Adrenal gland (tissue), 5 donors: ENCODE measurements at regions not wholly inside any gene's neighbourhood (a gene's known extent, or its start where the extent isn't known, plus 50 kb on each side); places are given as distances from the start of the nearest gene placed in this dataset.
"Not testable (repeated sequence)": the region's sequence is repeated elsewhere in the genome, so short reads cannot be mapped to it uniquely, and the experiment has no call there.

Experiments used
- POLR2A ChIP-seq, 2 donors: fragments of 450-650 bp; IDR thresholded peaks; one replicate each; pipeline ENCODE4 v1.6.1; 2017; ENCODE audit warnings: antibody characterized with exemption in 2 of 2, mild to moderate bottlenecking in 2 of 2, moderate library complexity in 1 of 2
- TF ChIP-seq, protein P1 (sequence below), 6 experiments: fragments of 450-650 bp in 4 of 6; fragments of 200-600 bp in 2 of 6; sonication (generic) in 1 of 6; IDR thresholded peaks; 1 replicate in 5 of 6; 2 replicates in 1 of 6; pipeline versions ENCODE4 v1.5.1 to v1.8.0; 2016 to 2021; ENCODE audit warnings: antibody characterized with exemption in 6 of 6, mild to moderate bottlenecking in 2 of 6, moderate library complexity in 1 of 6
- donor health status: DM: no; HTN: no; CAD: no.

DNA sequence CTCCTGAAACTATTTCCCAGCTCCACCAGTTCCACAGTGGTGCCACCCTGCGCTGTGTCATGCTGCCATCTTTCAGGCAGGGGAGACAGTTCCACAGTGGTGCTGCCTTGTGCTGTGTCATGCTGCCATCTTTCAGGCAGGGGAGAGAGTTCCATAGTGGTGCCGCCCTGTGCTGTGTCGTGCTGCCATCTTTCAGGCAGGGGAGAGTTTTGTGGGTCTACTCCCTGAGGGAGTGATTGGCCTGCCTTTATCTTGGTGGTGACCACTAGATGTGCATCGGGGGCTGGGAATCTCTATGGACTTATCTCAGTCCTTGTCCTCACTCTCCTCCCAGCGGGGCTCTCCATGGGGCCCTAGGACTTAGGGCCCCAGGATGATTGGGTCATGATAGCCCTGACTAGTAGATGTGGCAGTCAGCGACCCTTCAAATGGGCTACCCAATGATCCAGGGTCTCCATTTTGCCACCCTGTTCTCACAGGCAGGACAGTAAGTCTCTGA lies 770.2 kb upstream of the TPTE start:
- TF ChIP-seq, protein P1, sequence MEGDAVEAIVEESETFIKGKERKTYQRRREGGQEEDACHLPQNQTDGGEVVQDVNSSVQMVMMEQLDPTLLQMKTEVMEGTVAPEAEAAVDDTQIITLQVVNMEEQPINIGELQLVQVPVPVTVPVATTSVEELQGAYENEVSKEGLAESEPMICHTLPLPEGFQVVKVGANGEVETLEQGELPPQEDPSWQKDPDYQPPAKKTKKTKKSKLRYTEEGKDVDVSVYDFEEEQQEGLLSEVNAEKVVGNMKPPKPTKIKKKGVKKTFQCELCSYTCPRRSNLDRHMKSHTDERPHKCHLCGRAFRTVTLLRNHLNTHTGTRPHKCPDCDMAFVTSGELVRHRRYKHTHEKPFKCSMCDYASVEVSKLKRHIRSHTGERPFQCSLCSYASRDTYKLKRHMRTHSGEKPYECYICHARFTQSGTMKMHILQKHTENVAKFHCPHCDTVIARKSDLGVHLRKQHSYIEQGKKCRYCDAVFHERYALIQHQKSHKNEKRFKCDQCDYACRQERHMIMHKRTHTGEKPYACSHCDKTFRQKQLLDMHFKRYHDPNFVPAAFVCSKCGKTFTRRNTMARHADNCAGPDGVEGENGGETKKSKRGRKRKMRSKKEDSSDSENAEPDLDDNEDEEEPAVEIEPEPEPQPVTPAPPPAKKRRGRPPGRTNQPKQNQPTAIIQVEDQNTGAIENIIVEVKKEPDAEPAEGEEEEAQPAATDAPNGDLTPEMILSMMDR (IDR thresholded peaks at IDR 0.05): not testable (repeated sequence)
- not testable (repeated sequence) for TF ChIP-seq POLR2A (IDR thresholded peaks at IDR 0.05)
